GM12865 (cell line): ENCODE measurements at regions not wholly inside any gene's neighbourhood (a gene's known extent, or its start where the extent isn't known, plus 50 kb on each side); places are given as distances from the start of the nearest gene placed in this dataset.
A peak's percentile ranks its signal among the peaks of the same experiment; 100 is the strongest.

ENCODE experiments used
- DNase-seq: peaks from one replicate; pipeline ENCODE4 v3.0.0; 2010; ENCODE audit warnings: low read depth
- H3K4me3 ChIP-seq: 2 replicates; pipeline ENCODE4 v1.5.1; 2011; ENCODE audit warnings: mild to moderate bottlenecking, low read depth, low read length, control low read depth
- CTCF ChIP-seq: IDR thresholded peaks from 2 replicates; pipeline ENCODE4 v1.5.1; 2011; ENCODE audit warnings: low read length, control low read depth, low read depth, inconsistent platforms; ENCODE audit not compliant: insufficient read depth; ENCODE audit errors: missing control alignments

GRCh38 chr5:168070761-168071160 is 220.7 kb upstream of the WWC1 start:
- DNase-seq, result no peak
- TF ChIP-seq CTCF, result no peak
- no peak overlapping the region for H3K4me3 ChIP-seq

- no peak overlapping the region for H3K4me3 ChIP-seq
- no peak for TF ChIP-seq CTCF
- DNase-seq, result no peak
Observed at GRCh38 chr5:168072665-168073064, 218.8 kb upstream of the WWC1 start.

GRCh38 chr5:168073311-168073710 is 218.1 kb upstream of the WWC1 start:
- TF ChIP-seq CTCF, result no peak
- H3K4me3 ChIP-seq, result no peak overlapping the region
- DNase-seq, result no peak

- no peak overlapping the region for H3K4me3 ChIP-seq
- TF ChIP-seq CTCF, result no peak
- DNase-seq, result no peak
Observed at GRCh38 chr5:168073991-168074800, 217.2 kb upstream of the WWC1 start.

GRCh38 chr5:168075387-168075786 is 216.1 kb upstream of the WWC1 start:
- no peak for DNase-seq
- TF ChIP-seq CTCF, result no peak
- H3K4me3 ChIP-seq, result no peak overlapping the region

GRCh38 chr5:168076561-168076991 is 214.9 kb upstream of the WWC1 start:
- peak; percentile 50 for TF ChIP-seq CTCF
- H3K4me3 ChIP-seq, result no peak overlapping the region
- peak; percentile 36 for DNase-seq
